ENCODE measurements at regions not wholly inside any gene's neighbourhood (a gene's known extent, or its start where the extent isn't known, plus 50 kb on each side); places are given as distances from the start of the nearest gene placed in this dataset.
"Not testable (repeated sequence)": the region's sequence is repeated elsewhere in the genome, so short reads cannot be mapped to it uniquely, and the experiment has no call there.

DNA sequence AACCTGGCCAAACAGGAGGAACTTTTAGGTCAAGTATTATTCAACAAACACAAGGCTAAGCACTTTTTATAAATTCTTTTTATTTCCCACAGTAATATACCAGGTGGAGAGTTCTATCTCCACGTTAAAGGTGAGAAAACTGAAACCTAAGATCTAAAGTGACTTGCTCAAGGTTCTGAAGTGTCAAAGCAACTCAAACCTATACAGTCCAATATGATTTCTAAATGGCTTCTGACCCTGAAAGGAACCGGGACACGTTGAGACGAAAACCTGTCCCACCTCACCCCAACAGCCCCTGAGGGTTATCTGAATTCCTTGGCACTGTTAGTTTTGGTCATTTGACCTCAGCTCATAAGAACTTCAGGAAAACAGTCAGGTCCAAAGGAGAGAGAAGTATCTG is 814.5 kb upstream of the LRATD1 start:
- intact Hi-C loops (cut with DNase I; ENCODE audit: low total_unique reads): no loop called here
- H3K4me3 ChIP-seq: no peak overlapping the region
- H3K27ac ChIP-seq: no peak overlapping the region
- H3K36me3 ChIP-seq: no peaks in the 10 kb centered on the region
- no peaks in the 10 kb centered on the region for H3K9me3 ChIP-seq
- H3K27me3 ChIP-seq: no peaks in the 10 kb centered on the region
- TF ChIP-seq, protein P1, sequence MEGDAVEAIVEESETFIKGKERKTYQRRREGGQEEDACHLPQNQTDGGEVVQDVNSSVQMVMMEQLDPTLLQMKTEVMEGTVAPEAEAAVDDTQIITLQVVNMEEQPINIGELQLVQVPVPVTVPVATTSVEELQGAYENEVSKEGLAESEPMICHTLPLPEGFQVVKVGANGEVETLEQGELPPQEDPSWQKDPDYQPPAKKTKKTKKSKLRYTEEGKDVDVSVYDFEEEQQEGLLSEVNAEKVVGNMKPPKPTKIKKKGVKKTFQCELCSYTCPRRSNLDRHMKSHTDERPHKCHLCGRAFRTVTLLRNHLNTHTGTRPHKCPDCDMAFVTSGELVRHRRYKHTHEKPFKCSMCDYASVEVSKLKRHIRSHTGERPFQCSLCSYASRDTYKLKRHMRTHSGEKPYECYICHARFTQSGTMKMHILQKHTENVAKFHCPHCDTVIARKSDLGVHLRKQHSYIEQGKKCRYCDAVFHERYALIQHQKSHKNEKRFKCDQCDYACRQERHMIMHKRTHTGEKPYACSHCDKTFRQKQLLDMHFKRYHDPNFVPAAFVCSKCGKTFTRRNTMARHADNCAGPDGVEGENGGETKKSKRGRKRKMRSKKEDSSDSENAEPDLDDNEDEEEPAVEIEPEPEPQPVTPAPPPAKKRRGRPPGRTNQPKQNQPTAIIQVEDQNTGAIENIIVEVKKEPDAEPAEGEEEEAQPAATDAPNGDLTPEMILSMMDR (IDR thresholded peaks at IDR 0.05): no peak
- H3K4me1 ChIP-seq: no peaks in the 10 kb centered on the region
- no peak for DNase-seq

DNA sequence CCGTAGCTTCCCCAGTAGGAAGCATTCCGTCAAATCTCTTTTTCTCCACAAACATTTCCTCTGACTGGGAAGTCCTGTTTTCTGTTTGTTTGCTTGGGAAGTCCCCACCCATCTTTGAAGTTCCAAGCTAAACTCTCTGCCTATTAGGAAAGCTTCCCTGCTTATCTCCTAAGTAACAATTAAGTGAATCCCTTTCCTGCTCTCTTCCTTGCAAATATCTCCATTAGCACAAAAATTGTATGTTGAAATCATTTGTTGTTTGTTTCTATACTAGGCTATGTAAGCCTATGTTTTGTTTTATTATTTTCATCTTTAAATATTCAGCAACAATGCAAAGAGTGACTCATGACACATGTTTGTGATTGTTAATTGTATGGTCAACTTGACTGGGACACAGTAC is 812.6 kb upstream of the LRATD1 start:
- TF ChIP-seq, protein P1 (IDR thresholded peaks at IDR 0.05): no peak
- no peaks in the 10 kb centered on the region for H3K36me3 ChIP-seq
- intact Hi-C loops (cut with DNase I; ENCODE audit: low total_unique reads): no loop called here
- no peak overlapping the region for H3K4me3 ChIP-seq
- no peak for DNase-seq
- H3K27ac ChIP-seq: no peak overlapping the region
- H3K4me1 ChIP-seq: no peaks in the 10 kb centered on the region
- no peaks in the 10 kb centered on the region for H3K27me3 ChIP-seq
- no peaks in the 10 kb centered on the region for H3K9me3 ChIP-seq

DNA sequence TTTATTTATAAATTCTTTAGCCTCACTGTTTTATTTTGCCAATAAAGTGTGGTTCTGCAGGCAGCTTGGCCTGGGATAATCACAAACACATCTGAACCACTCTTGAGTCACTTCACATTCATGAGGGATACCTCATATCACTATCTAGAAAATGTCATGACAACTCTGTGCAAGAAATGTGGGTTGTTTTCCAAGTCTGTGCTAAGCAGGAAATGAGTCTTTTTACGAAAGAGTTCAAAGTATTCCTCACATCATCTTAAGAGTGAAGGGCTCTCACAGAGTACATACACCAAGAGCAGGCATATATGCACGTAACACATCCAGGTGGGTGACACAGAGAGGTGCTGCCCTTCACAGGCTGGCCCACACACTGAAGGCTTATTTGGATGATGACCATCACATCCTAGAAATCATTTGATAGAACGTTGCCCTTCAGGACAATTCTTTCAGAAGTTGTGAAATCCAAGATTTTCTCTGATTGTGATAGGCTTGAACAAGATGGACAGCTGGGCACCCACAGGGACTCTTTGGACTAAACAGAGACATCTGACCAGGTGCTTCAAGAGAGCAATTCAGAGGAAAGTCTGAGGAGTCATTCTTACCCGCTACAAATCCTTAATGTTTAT is 811.1 kb upstream of the LRATD1 start:
- intact Hi-C loops (cut with DNase I; ENCODE audit: low total_unique reads): no loop called here
- no peaks in the 10 kb centered on the region for H3K27me3 ChIP-seq
- H3K4me3 ChIP-seq: no peak overlapping the region
- H3K27ac ChIP-seq: no peak overlapping the region
- H3K36me3 ChIP-seq: no peaks in the 10 kb centered on the region
- TF ChIP-seq, protein P1 (IDR thresholded peaks at IDR 0.05): no peak
- DNase-seq: no peak
- H3K4me1 ChIP-seq: no peaks in the 10 kb centered on the region
- H3K9me3 ChIP-seq: no peaks in the 10 kb centered on the region

DNA sequence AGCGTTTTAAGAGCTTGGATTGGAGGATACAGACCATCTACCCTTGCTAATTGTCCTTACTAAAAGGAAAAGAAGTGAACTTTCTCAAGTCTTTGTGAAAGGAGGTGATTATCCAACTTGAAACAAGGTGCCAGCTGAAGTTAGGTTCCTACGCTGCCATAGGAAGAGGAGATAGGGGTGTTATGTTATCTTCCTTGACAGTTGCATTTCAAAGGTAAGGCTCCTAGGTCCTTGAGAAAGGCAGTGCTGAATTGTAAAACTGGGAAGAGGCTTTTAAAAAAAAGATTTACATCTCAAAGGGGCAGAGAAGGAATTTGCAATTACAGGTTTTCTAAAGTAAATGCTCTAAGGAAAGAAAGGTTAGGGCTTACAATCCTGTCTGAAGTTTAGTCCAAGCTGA is 810.2 kb upstream of the LRATD1 start:
- intact Hi-C loops (cut with DNase I; ENCODE audit: low total_unique reads): no loop called here
- no peak overlapping the region for H3K4me3 ChIP-seq
- H3K27me3 ChIP-seq: no peaks in the 10 kb centered on the region
- no peak overlapping the region for H3K27ac ChIP-seq
- H3K4me1 ChIP-seq: no peaks in the 10 kb centered on the region
- no peaks in the 10 kb centered on the region for H3K36me3 ChIP-seq
- TF ChIP-seq, protein P1 (IDR thresholded peaks at IDR 0.05): no peak
- H3K9me3 ChIP-seq: no peaks in the 10 kb centered on the region
- no peak for DNase-seq

DNA sequence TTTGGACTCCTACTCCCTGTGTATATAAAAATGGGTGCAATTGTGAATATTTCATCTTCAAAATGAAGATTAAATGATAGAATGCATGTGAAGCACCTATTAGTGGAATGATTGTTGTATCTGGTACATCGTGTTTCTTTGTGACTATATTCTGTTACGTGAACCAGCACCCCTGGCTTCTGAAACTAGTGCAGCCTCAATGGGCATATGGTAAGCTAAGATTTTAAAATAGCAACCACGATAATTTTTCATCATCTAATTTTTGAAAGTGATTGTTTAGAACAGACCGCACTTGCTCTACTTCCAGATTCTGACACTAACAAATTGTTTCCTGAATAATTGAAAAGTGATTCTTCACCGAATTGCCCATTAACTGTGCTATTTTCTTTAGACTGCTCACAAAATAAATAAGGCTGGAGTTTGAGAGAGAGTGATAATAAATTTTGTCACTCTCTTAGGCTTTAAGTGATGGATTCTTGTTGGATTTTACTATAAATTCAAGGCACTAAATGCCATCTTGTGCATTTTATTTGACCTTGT is 806.1 kb upstream of the LRATD1 start:
- DNase-seq: no peak
- no peak overlapping the region for H3K27ac ChIP-seq
- no peaks in the 10 kb centered on the region for H3K4me1 ChIP-seq
- H3K9me3 ChIP-seq: no peaks in the 10 kb centered on the region
- TF ChIP-seq, protein P1 (IDR thresholded peaks at IDR 0.05): no peak
- H3K27me3 ChIP-seq: no peaks in the 10 kb centered on the region
- no peak overlapping the region for H3K4me3 ChIP-seq
- H3K36me3 ChIP-seq: no peaks in the 10 kb centered on the region
- intact Hi-C loops (cut with DNase I; ENCODE audit: low total_unique reads): no loop called here

DNA sequence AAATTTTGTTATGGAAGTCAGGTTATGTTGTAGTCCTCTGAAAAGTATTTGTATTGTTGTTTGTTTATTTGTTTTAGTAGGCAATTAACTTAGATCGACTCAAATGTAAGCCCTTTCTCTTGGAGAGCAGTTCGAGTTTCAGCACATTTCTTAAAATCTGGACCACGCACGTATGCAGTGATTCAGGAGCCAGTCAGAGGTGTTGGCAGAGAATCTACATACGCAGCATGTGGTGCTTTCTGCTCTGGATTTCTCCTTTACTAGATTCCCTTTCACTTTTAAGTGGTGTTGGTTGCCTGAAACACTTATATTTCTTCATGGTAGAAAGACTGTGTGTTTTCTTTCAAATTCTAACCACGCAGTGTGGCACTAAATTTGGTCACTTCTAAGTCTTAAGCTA is 773.9 kb upstream of the LRATD1 start:
- no peak for DNase-seq
- no peak overlapping the region for H3K27ac ChIP-seq
- H3K4me1 ChIP-seq: no peaks in the 10 kb centered on the region
- TF ChIP-seq, protein P1 (IDR thresholded peaks at IDR 0.05): no peak
- H3K4me3 ChIP-seq: no peak overlapping the region
- H3K27me3 ChIP-seq: no peaks in the 10 kb centered on the region
- intact Hi-C loops (cut with DNase I; ENCODE audit: low total_unique reads): no loop called here
- no peaks in the 10 kb centered on the region for H3K36me3 ChIP-seq
- no peaks in the 10 kb centered on the region for H3K9me3 ChIP-seq

DNA sequence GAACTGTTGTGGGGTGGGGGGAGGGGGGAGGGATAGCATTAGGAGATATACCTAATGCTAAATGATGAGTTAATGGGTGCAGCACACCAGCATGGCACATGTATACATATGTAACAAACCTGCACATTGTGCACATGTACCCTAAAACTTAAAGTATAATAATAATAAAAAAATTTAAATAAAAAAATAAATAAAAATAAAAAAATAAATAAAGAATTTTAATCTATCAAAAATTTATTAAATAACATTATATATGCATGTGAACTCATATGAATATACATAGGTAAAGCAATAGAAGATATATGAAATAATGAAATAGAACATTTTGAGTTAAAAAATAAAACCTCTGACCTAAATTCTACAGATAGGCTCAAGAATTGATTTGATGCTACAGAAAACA is 764.2 kb upstream of the LRATD1 start:
- H3K9me3 ChIP-seq; H3K4me3 ChIP-seq; H3K27me3 ChIP-seq; DNase-seq; intact Hi-C loops (cut with DNase I; ENCODE audit: low total_unique reads); H3K36me3 ChIP-seq; H3K4me1 ChIP-seq; H3K27ac ChIP-seq: not testable (repeated sequence)

Measured in tibial artery (tissue), 4 donors.